ENCODE measurements at regions not wholly inside any gene's neighbourhood (a gene's known extent, or its start where the extent isn't known, plus 50 kb on each side); places are given as distances from the start of the nearest gene placed in this dataset.

DNA sequence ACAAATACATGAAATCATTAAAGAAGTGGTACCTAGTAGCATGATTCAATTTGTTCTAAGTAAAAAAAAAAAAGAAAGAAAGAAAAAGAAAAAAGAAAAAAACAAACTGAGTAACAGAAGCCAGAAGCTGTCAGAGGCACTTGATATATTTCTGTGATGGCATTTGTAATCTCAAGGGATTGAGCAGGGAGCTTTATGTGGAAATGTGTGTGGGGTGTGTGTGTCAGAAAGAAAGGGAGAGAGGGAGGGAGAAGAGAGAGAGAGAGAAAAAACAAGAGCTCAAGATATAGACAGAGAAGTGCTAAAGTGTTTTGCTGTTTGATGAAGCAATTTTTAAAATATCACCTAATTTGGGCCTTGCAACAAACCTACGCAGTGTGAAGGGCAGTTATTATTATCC lies 357.6 kb upstream of the PCDH15 start:
- 0 to 33% methylated on average over 1 of the region's 1 CpG for WGBS, 2 donors
- ATAC-seq (ENCODE audit: insufficient read depth, low FRiP score) (no peak), DNase-seq (no peak)
- no peaks in the 10 kb centered on the region for H3K27me3 ChIP-seq (ENCODE audit: control insufficient read depth in 3 of 3, insufficient read depth in 3 of 3, low read length in 2 of 3)
- TF ChIP-seq, protein P1, sequence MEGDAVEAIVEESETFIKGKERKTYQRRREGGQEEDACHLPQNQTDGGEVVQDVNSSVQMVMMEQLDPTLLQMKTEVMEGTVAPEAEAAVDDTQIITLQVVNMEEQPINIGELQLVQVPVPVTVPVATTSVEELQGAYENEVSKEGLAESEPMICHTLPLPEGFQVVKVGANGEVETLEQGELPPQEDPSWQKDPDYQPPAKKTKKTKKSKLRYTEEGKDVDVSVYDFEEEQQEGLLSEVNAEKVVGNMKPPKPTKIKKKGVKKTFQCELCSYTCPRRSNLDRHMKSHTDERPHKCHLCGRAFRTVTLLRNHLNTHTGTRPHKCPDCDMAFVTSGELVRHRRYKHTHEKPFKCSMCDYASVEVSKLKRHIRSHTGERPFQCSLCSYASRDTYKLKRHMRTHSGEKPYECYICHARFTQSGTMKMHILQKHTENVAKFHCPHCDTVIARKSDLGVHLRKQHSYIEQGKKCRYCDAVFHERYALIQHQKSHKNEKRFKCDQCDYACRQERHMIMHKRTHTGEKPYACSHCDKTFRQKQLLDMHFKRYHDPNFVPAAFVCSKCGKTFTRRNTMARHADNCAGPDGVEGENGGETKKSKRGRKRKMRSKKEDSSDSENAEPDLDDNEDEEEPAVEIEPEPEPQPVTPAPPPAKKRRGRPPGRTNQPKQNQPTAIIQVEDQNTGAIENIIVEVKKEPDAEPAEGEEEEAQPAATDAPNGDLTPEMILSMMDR (IDR thresholded peaks at IDR 0.05; ENCODE audit: control extremely low read depth, extremely low read depth) = no peak
- no peak overlapping the region for H3K27ac ChIP-seq (ENCODE audit: low read depth in 1 of 2, low read length in 1 of 2)
- no peak overlapping the region for H3K9ac ChIP-seq (ENCODE audit: insufficient read depth in 1 of 2, low read length in 2 of 2)
- no peaks in the 10 kb centered on the region for H3K9me3 ChIP-seq (ENCODE audit: control insufficient read depth in 4 of 4, insufficient read depth in 3 of 4, low read length in 3 of 4)
- no peak overlapping the region for H3K4me3 ChIP-seq
- H3K4me1 ChIP-seq (ENCODE audit: control insufficient read depth in 5 of 5, insufficient read depth in 5 of 5, low read length in 5 of 5) = no peaks in the 10 kb centered on the region
- no peaks in the 10 kb centered on the region for H3K36me3 ChIP-seq (ENCODE audit: control insufficient read depth in 4 of 4, insufficient read depth in 4 of 4, low read length in 4 of 4)

DNA sequence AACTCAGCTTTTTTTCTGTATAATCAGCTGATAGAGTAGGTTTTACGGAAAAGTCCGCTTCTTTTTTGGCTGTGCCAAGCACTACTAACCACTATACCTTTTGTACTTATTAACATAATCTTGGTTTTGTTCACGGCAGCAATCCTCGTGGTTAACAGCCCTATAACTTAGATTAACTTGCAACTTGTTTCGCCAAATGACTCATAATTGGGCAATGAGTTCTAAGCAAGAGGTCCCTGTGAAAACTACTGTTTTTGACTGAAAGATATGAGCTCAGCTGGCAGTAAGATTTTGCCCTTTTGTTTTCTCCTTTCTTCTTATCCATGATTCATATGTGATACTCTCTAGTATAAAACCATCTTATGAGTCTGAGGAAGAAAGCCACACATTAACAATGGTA lies 345.0 kb upstream of the PCDH15 start:
- Histone ChIP-seq H3K9me3 (ENCODE audit: control insufficient read depth in 4 of 4, insufficient read depth in 3 of 4, low read length in 3 of 4) (no peaks in the 10 kb centered on the region), H3K27ac (ENCODE audit: low read depth in 1 of 2, low read length in 1 of 2) (no peak overlapping the region), H3K27me3 (ENCODE audit: control insufficient read depth in 3 of 3, insufficient read depth in 3 of 3, low read length in 2 of 3) (no peaks in the 10 kb centered on the region), H3K36me3 (ENCODE audit: control insufficient read depth in 4 of 4, insufficient read depth in 4 of 4, low read length in 4 of 4) (no peaks in the 10 kb centered on the region), H3K4me1 (ENCODE audit: control insufficient read depth in 5 of 5, insufficient read depth in 5 of 5, low read length in 5 of 5) (no peaks in the 10 kb centered on the region), H3K4me3 (no peak overlapping the region), H3K9ac (ENCODE audit: insufficient read depth in 1 of 2, low read length in 2 of 2) (no peak overlapping the region)
- no peak for ATAC-seq (ENCODE audit: insufficient read depth, low FRiP score)
- 67 to 68% methylated on average over 5 of the region's 5 CpGs for WGBS, 2 donors
- TF ChIP-seq, protein P1 (IDR thresholded peaks at IDR 0.05; ENCODE audit: control extremely low read depth, extremely low read depth) = no peak
- no peak for DNase-seq

DNA sequence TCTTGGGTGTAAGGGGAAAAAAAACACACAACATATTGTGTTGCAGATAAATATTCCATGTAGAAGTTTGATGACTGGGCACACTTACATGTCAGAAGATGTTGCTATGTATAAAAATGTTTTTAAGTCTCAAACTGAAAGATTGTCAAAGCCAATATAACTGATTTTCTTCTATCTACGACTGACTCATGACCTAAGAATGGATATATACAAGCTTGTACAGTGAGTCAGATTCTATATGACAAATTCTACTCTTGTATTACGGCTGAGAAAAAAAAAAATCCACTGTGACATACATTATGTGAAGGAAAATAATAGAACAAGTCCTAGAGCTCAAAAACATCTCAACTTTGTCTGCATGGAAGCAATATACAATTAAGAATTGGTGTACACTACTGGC lies 343.0 kb upstream of the PCDH15 start:
- ATAC-seq (ENCODE audit: insufficient read depth, low FRiP score) (no peak), DNase-seq (no peak)
- H3K4me3 ChIP-seq = no peak overlapping the region
- no peaks in the 10 kb centered on the region for H3K4me1 ChIP-seq (ENCODE audit: control insufficient read depth in 5 of 5, insufficient read depth in 5 of 5, low read length in 5 of 5)
- H3K9ac ChIP-seq (ENCODE audit: insufficient read depth in 1 of 2, low read length in 2 of 2) = no peak overlapping the region
- no peaks in the 10 kb centered on the region for H3K36me3 ChIP-seq (ENCODE audit: control insufficient read depth in 4 of 4, insufficient read depth in 4 of 4, low read length in 4 of 4)
- WGBS, 2 donors = 82 to 87% methylated on average over 2 of the region's 2 CpGs
- H3K27ac ChIP-seq (ENCODE audit: low read depth in 1 of 2, low read length in 1 of 2) = no peak overlapping the region
- no peaks in the 10 kb centered on the region for H3K9me3 ChIP-seq (ENCODE audit: control insufficient read depth in 4 of 4, insufficient read depth in 3 of 4, low read length in 3 of 4)
- TF ChIP-seq, protein P1 (IDR thresholded peaks at IDR 0.05; ENCODE audit: control extremely low read depth, extremely low read depth) = no peak
- H3K27me3 ChIP-seq (ENCODE audit: control insufficient read depth in 3 of 3, insufficient read depth in 3 of 3, low read length in 2 of 3) = no peaks in the 10 kb centered on the region

DNA sequence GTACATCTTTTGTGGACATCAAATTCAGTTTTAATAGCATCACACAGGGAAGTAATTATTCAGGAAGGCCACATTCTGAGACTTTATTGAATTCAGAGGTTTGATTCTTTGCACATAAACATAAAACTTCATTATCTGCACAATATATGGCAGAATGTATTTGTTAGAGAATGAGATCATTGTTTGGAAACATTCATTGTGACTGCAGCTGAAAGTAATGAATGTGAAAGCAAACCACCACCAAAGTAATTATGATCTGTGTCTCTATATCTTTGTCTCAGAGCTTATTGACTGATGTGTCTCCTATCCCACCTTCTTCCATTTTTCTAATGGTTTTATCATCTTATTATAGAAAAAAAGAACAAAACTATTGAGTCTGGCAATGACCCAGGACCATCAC lies 340.9 kb upstream of the PCDH15 start:
- H3K4me1 ChIP-seq (ENCODE audit: control insufficient read depth in 5 of 5, insufficient read depth in 5 of 5, low read length in 5 of 5) = no peaks in the 10 kb centered on the region
- H3K9ac ChIP-seq (ENCODE audit: insufficient read depth in 1 of 2, low read length in 2 of 2) = no peak overlapping the region
- TF ChIP-seq, protein P1 (IDR thresholded peaks at IDR 0.05; ENCODE audit: control extremely low read depth, extremely low read depth) = no peak
- no peak for DNase-seq
- no peak for ATAC-seq (ENCODE audit: insufficient read depth, low FRiP score)
- H3K27ac ChIP-seq (ENCODE audit: low read depth in 1 of 2, low read length in 1 of 2) = no peak overlapping the region
- H3K4me3 ChIP-seq = no peak overlapping the region
- H3K27me3 ChIP-seq (ENCODE audit: control insufficient read depth in 3 of 3, insufficient read depth in 3 of 3, low read length in 2 of 3) = no peaks in the 10 kb centered on the region
- no peaks in the 10 kb centered on the region for H3K36me3 ChIP-seq (ENCODE audit: control insufficient read depth in 4 of 4, insufficient read depth in 4 of 4, low read length in 4 of 4)
- H3K9me3 ChIP-seq (ENCODE audit: control insufficient read depth in 4 of 4, insufficient read depth in 3 of 4, low read length in 3 of 4) = no peaks in the 10 kb centered on the region

All from lung (tissue), 11 donors.